ENCODE measurements at regions not wholly inside any gene's neighbourhood (a gene's known extent, or its start where the extent isn't known, plus 50 kb on each side); places are given as distances from the start of the nearest gene placed in this dataset.

- no peaks in the 10 kb centered on the region for H3K4me1 Mint-ChIP-seq (ENCODE audit: low read depth in 2 of 2)
- no peak for DNase-seq
- H3K27me3 Mint-ChIP-seq = peaks cover 0 to 11% of the 10 kb centered on the region in 2 donors
- H3K27ac Mint-ChIP-seq = no peak overlapping the region
- H3K4me3 Mint-ChIP-seq = no peak overlapping the region
- peaks cover 3% of the 10 kb centered on the region for H3K36me3 Mint-ChIP-seq (ENCODE audit: insufficient read depth)
- H3K9me3 Mint-ChIP-seq = no peaks in the 10 kb centered on the region
- ATAC-seq (replicated peaks) = no peak
Measured at GRCh38 chrX:149312097-149312496, 193.0 kb downstream of the IDS start.

DNA sequence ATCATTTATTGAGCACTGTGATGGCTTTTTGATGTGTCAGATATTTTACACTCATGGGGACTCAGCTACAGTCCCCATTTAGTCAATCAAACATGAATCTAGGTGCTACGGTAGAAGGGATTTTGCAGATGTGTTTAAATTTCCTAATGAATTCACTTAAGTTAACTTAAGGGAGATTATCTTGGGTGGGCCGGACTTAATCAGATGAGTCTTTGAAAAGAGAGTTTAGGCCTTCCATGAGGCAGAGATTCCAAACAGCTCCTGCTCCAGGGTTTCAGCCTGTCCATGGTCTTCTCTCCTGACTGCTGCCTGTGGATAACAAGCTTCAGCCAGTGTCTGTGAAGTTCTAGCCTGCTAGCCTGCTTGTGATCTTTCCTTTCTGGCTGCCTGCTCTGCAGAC is 202.4 kb downstream of the IDS start:
- no peak overlapping the region for H3K27ac Mint-ChIP-seq
- H3K4me3 Mint-ChIP-seq = no peak overlapping the region
- no peaks in the 10 kb centered on the region for H3K9me3 Mint-ChIP-seq
- ATAC-seq (replicated peaks) (no peak), DNase-seq (no peak)
- no peaks in the 10 kb centered on the region for H3K4me1 Mint-ChIP-seq (ENCODE audit: low read depth in 2 of 2)
- H3K36me3 Mint-ChIP-seq (ENCODE audit: insufficient read depth) = no peaks in the 10 kb centered on the region
- peaks cover 0 to 9% of the 10 kb centered on the region in 2 donors for H3K27me3 Mint-ChIP-seq

DNA sequence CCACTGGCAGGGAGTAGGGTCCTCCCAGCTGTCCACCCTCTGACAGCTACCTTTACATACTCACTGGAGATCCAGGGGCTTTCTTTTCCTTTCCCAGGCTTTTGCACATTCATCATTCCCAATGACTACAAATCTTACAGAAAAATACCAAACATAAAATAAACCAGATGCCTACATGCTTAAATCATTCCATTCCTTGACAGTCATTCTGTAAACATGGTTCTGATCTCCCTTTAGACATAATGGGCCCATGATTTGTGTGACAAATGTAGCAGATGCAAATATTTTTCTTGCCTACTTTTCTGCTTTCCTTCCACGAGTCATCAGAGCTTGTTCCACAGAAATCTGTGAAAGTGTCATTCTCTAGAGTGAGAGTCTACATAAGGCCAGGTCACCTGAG is 207.0 kb downstream of the IDS start:
- no peaks in the 10 kb centered on the region for H3K4me1 Mint-ChIP-seq (ENCODE audit: low read depth in 2 of 2)
- no peak overlapping the region for H3K4me3 Mint-ChIP-seq
- ATAC-seq (replicated peaks) (no peak), DNase-seq (no peak)
- no peaks in the 10 kb centered on the region for H3K9me3 Mint-ChIP-seq
- H3K27ac Mint-ChIP-seq = no peak overlapping the region
- no peaks in the 10 kb centered on the region for H3K36me3 Mint-ChIP-seq (ENCODE audit: insufficient read depth)
- no peaks in the 10 kb centered on the region for H3K27me3 Mint-ChIP-seq

DNA sequence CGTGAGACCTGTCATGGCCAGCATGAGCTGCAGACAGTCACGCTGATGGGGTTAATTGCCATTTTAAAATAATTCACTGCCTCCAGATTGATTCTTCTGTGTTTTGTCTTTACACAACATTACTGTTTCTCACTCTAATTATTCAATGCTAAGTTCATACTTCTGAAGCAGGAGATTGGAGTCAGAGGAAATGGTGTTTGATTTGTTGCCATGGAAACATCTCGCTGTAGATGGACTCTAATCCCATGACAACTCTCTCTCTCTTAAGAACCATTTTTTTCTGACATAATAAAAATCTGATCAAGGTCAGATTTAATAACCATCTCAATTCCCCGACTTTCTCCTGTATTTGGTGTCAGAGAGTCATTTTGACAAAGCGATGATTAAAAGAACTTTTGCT is 209.0 kb downstream of the IDS start:
- DNase-seq (no peak), ATAC-seq (replicated peaks) (no peak)
- Mint-ChIP-seq H3K4me1 (ENCODE audit: low read depth in 2 of 2) (no peaks in the 10 kb centered on the region), H3K27ac (no peak overlapping the region), H3K4me3 (no peak overlapping the region), H3K27me3 (no peaks in the 10 kb centered on the region), H3K9me3 (no peaks in the 10 kb centered on the region), H3K36me3 (ENCODE audit: insufficient read depth) (no peaks in the 10 kb centered on the region)

- DNase-seq = peak; percentile 2 to 14 (median 5)
- no peak overlapping the region for H3K27ac Mint-ChIP-seq
- H3K27me3 Mint-ChIP-seq = peaks cover 6 to 22% of the 10 kb centered on the region in 2 donors
- H3K4me1 Mint-ChIP-seq (ENCODE audit: low read depth in 2 of 2) = no peaks in the 10 kb centered on the region
- ATAC-seq (replicated peaks) = no peak
- H3K4me3 Mint-ChIP-seq = no peak overlapping the region
- H3K9me3 Mint-ChIP-seq = no peaks in the 10 kb centered on the region
- no peaks in the 10 kb centered on the region for H3K36me3 Mint-ChIP-seq (ENCODE audit: insufficient read depth)
Measured at GRCh38 chrX:149286940-149287349, 218.2 kb downstream of the IDS start.

DNA sequence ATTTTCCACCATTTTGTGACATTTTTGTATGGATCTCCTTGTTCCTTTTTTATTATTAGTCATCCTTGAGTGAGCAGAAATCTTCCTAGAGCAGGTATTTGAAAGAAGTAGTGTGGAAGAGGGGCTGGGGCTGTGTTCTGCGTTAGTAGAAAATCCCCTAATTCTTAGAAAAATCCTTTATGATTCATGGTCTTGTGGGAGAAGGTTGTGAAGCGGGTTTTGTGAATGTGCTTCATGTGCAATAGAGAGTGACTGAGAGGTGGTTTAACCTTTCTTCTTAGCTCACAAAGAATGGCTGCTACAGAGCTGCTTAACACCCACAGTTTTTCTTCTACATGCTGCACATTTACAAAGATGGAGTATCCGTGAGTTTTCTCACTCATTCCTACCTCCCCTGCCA is 220.5 kb downstream of the IDS start:
- H3K27me3 Mint-ChIP-seq = peaks cover 6 to 22% of the 10 kb centered on the region in 2 donors
- H3K36me3 Mint-ChIP-seq (ENCODE audit: insufficient read depth) = no peaks in the 10 kb centered on the region
- DNase-seq (no peak), ATAC-seq (replicated peaks) (no peak)
- H3K4me1 Mint-ChIP-seq (ENCODE audit: low read depth in 2 of 2) = no peaks in the 10 kb centered on the region
- no peak overlapping the region for H3K27ac Mint-ChIP-seq
- H3K9me3 Mint-ChIP-seq = no peaks in the 10 kb centered on the region
- H3K4me3 Mint-ChIP-seq = no peak overlapping the region

DNA sequence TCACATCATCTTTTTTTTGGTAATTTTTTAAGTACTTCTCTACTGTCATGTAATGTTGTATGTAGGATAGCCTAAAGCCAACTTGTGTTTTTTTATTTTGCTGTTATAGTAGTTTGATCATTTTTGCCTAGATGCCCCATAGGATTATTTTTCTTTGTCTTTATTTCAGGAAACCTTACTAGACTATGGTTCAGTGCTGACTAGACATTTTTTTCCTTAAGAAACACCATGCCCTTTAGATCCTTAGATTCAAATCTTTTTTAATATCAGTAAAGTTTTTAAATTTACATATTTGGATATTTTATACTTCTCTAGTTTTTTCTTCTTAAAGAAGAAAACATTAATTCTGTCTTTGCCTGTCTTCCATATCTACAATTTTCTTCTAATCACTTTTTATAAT is 221.3 kb downstream of the IDS start:
- no peaks in the 10 kb centered on the region for H3K9me3 Mint-ChIP-seq
- ATAC-seq (replicated peaks) = no peak
- H3K4me1 Mint-ChIP-seq (ENCODE audit: low read depth in 2 of 2) = no peaks in the 10 kb centered on the region
- no peak overlapping the region for H3K4me3 Mint-ChIP-seq
- no peaks in the 10 kb centered on the region for H3K36me3 Mint-ChIP-seq (ENCODE audit: insufficient read depth)
- no peak for DNase-seq
- H3K27me3 Mint-ChIP-seq = peaks cover 6 to 22% of the 10 kb centered on the region in 2 donors
- no peak overlapping the region for H3K27ac Mint-ChIP-seq

DNA sequence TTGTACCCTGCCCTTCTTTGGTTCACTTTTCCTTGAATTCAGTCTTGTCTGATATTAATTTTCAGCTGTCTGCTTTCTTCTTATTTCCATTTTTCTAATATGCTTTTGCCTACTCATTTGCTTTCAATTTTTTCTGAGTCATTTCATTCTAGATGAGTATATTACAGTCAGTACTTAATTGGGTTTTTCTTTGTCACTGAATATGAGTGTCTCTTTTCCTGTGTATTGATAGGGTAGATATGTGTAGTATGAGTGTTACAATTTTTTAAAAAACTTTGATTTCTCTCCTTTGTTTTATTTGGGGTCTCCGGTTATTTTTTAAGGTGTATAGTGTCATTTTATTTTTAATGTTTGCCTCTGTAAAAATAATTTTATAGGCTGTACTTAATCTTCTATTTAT is 222.2 kb downstream of the IDS start:
- Mint-ChIP-seq H3K27ac (no peak overlapping the region), H3K36me3 (ENCODE audit: insufficient read depth) (no peaks in the 10 kb centered on the region), H3K9me3 (no peaks in the 10 kb centered on the region), H3K4me1 (ENCODE audit: low read depth in 2 of 2) (no peaks in the 10 kb centered on the region), H3K27me3 (peaks cover 6 to 22% of the 10 kb centered on the region in 2 donors), H3K4me3 (no peak overlapping the region)
- no peak for ATAC-seq (replicated peaks)
- no peak for DNase-seq

DNA sequence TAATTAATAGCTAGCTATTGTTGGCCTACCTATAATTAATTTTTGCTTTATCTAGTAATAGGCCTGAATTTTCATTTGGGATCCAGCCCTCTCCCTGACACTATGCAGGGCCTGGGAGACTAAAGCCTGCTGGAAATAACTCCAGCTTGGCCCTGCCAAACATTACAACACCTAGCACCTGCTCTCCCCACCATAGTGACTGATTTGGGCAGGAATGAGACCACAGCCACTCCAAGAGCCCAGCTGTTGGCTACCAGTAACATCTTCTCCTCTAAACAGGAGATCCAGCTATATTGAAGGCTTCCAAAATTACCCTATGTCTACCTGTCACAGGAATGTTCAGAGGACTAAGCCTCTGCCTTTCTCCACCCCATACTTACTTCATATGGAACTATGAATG is 225.1 kb downstream of the IDS start:
- Mint-ChIP-seq H3K27me3 (peaks cover 6 to 14% of the 10 kb centered on the region in 2 donors), H3K36me3 (ENCODE audit: insufficient read depth) (no peaks in the 10 kb centered on the region), H3K4me1 (ENCODE audit: low read depth in 2 of 2) (no peaks in the 10 kb centered on the region), H3K27ac (no peak overlapping the region), H3K4me3 (no peak overlapping the region), H3K9me3 (no peaks in the 10 kb centered on the region)
- DNase-seq (no peak), ATAC-seq (replicated peaks) (no peak)

- Mint-ChIP-seq H3K4me3 (no peak overlapping the region), H3K27ac (no peak overlapping the region), H3K36me3 (ENCODE audit: insufficient read depth) (no peaks in the 10 kb centered on the region), H3K27me3 (peaks cover 9 to 11% of the 10 kb centered on the region in 2 donors), H3K4me1 (ENCODE audit: low read depth in 2 of 2) (no peaks in the 10 kb centered on the region), H3K9me3 (no peaks in the 10 kb centered on the region)
- DNase-seq (no peak), ATAC-seq (replicated peaks) (no peak)
Measured at GRCh38 chrX:149275836-149276235, 229.3 kb downstream of the IDS start.

GRCh38 chrX:149274516-149275105 is 230.5 kb downstream of the IDS start:
- Mint-ChIP-seq H3K27ac (no peak overlapping the region), H3K36me3 (ENCODE audit: insufficient read depth) (no peaks in the 10 kb centered on the region), H3K4me1 (ENCODE audit: low read depth in 2 of 2) (no peaks in the 10 kb centered on the region), H3K9me3 (no peaks in the 10 kb centered on the region), H3K4me3 (no peak overlapping the region), H3K27me3 (peaks cover 9 to 11% of the 10 kb centered on the region in 2 donors)
- no peak for DNase-seq
- no peak for ATAC-seq (replicated peaks)

DNA sequence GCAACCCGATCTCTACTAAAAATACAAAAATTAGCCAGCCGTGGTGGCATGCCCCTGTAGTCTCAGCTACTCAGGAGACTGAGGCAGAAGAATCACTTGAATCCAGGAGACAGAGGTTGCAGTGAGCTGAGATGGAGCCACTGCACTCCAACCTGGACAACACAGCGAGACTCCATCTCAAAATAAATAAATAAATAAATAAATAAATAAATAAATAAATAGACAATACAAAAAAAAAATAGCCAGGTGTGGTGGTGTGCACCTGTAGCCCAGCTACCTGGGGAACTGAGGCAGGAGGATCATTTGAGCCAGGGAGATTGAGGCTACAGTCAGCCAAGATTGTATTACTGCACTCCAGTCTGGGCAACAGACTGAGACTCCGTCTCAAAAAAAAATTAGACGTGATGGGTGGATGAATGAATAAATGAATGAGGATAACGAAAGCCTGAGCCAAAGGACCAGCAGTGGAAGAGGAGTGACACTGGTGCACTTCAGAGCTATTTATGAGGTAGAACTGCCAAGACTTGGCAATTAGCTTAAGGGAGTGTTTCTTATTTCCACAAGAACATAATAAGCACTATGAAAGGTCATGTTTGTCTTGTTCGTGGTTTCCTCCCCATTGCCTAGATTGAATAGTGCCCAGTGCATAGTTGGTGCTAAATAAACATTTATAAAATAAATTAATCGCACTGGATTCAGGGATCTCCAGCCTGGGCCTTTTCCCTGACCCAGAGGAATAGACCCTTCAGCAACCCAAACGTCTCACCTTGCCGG is 232.2 kb downstream of the IDS start:
- no peak for DNase-seq
- Mint-ChIP-seq H3K4me3 (no peak overlapping the region), H3K9me3 (no peaks in the 10 kb centered on the region), H3K27ac (no peak overlapping the region), H3K27me3 (peaks cover 9 to 11% of the 10 kb centered on the region in 2 donors), H3K4me1 (ENCODE audit: low read depth in 2 of 2) (no peaks in the 10 kb centered on the region), H3K36me3 (ENCODE audit: insufficient read depth) (no peaks in the 10 kb centered on the region)
- ATAC-seq (replicated peaks) = no peak

DNA sequence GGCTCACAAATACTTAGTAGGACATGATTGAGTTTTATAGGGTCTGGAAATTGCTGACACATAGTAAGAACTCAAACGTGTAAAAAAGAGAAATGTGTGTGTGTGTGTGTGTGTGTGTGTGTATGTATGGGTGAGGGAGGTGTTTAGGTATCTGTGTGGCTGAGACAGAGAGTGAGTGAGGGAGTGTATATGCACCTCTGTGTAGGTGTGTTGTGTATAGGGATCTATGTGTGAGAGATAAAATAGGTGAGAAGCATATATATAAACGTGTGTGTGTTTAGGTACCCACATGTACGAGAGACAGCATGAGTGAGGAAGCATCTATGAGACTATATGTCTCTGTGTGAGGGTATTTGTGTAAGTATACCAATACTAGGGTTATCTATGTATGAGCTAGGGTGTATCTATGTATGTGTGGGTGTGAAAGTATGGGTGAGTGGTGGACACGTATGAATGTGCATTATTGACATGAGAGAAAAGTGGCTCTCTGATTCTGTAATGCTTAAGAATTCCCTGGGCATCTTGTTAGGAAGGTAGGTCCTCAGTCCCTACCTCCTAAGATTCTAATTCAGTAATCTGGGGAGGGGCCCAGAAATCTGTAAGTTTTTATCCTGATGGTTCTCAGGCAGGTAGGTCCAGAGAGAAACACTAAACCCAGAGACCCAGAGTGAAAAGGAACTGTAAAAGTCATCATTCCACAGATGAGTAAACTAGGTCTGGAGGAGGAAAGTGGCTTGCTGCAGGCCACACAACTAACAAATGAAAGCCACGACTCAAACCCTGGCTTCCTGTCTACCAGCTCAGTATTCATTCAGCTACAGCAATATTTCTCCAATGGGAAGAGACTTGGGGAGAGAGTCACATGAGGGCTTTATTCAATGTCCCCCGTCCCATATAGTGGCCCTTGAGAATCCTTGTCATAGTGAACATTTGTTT is 237.0 kb downstream of the IDS start:
- H3K27ac Mint-ChIP-seq = no peak overlapping the region

More for the DNA sequence above, 237.0 kb downstream of the IDS start:
- H3K9me3 Mint-ChIP-seq = no peaks in the 10 kb centered on the region
- H3K4me1 Mint-ChIP-seq (ENCODE audit: low read depth in 2 of 2) = no peaks in the 10 kb centered on the region
- no peak overlapping the region for H3K4me3 Mint-ChIP-seq
- DNase-seq = no peak
- ATAC-seq (replicated peaks) = no peak
- H3K27me3 Mint-ChIP-seq = peaks cover 9 to 12% of the 10 kb centered on the region in 2 donors
- no peaks in the 10 kb centered on the region for H3K36me3 Mint-ChIP-seq (ENCODE audit: insufficient read depth)

All from effector memory CD8-positive, alpha-beta T cell (primary cell).